Stimulated activated CD4-positive, alpha-beta T cell treated with anti-CD3 and anti-CD28 coated beads, TNF-alpha, amount 100 ng/mL, for 24 hours (primary cell): ENCODE measurements at regions not wholly inside any gene's neighbourhood (a gene's known extent, or its start where the extent isn't known, plus 50 kb on each side); places are given as distances from the start of the nearest gene placed in this dataset.
"Not testable (repeated sequence)": the region's sequence is repeated elsewhere in the genome, so short reads cannot be mapped to it uniquely, and the experiment has no call there.

ENCODE experiments used
- DNase-seq, 3 experiments: peaks; one replicate each; pipeline ENCODE4 v3.0.0-alpha.2; 2020; ENCODE audit warnings: low read depth in 3 of 3

- not testable (repeated sequence) for DNase-seq
Observed at GRCh38 chr6:131504387-131504786, 68.6 kb upstream of the ARG1 start.

GRCh38 chr6:131510094-131510493 is 62.9 kb upstream of the ARG1 start:
- DNase-seq = no peak

- DNase-seq = no peak
Observed at GRCh38 chr6:131510591-131510990, 62.4 kb upstream of the ARG1 start.

GRCh38 chr6:131519670-131520436 is 53.2 kb upstream of the ARG1 start:
- peak in 1 of 3 experiments; percentile 10 for DNase-seq
